Mesothelial cell of epicardium (in vitro differentiated cells): ENCODE measurements at regions not wholly inside any gene's neighbourhood (a gene's known extent, or its start where the extent isn't known, plus 50 kb on each side); places are given as distances from the start of the nearest gene placed in this dataset.

ENCODE experiments used
- DNase-seq, 2 experiments: peaks; one replicate each; pipeline ENCODE4 v3.0.0; 2021; ENCODE audit warnings: low spot score in 2 of 2; ENCODE audit not compliant: unreplicated experiment in 2 of 2
- H3K27ac Mint-ChIP-seq: 2 replicates; pipeline ENCODE4 v1.8.0; 2021; ENCODE audit warnings: mixed read lengths
- H3K27me3 Mint-ChIP-seq: 2 replicates; pipeline ENCODE4 v1.8.0; 2021; ENCODE audit warnings: low read depth, mixed read lengths
- H3K36me3 Mint-ChIP-seq: 2 replicates; pipeline ENCODE4 v1.8.0; 2021; ENCODE audit warnings: mixed read lengths
- H3K4me1 Mint-ChIP-seq: 2 replicates; pipeline ENCODE4 v1.8.0; 2021; ENCODE audit warnings: mixed read lengths
- H3K4me3 Mint-ChIP-seq: 2 replicates; pipeline ENCODE4 v1.8.0; 2021; ENCODE audit warnings: mild to moderate bottlenecking, moderate library complexity, mixed read lengths
- H3K9me3 Mint-ChIP-seq: 2 replicates; pipeline ENCODE4 v1.8.0; 2021; ENCODE audit warnings: mixed read lengths
- CTCF ChIP-seq: fragments of 200-600 bp; sonication (generic); IDR thresholded peaks from one replicate; pipeline ENCODE4 v1.5.0; 2021; ENCODE audit warnings: antibody characterized with exemption; ENCODE audit not compliant: unreplicated experiment

DNA sequence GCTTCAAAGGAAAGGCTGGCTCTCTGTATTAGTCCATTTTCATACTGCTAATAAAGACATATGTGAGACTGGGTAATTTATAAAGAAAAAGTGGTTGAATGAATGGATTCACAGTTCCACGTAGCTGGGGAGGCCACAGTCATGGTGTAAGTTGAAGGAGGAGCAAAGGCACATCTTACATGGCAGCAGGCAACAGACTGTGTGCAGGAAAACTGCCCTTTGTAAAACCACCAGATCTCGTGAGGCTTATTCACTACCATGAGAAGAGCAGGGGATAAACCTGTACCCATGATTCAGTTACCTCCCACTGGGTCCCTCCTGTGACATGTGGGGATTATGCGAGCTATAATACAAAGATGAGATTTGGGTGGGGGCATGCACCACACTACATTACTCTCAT is 1486.6 kb downstream of the PCDH7 start:
- TF ChIP-seq CTCF = no peak
- H3K4me1 Mint-ChIP-seq = no peaks in the 10 kb centered on the region
- H3K36me3 Mint-ChIP-seq = peaks cover 10% of the 10 kb centered on the region
- no peaks in the 10 kb centered on the region for H3K27me3 Mint-ChIP-seq
- H3K4me3 Mint-ChIP-seq = no peak overlapping the region
- peaks cover 47% of the 10 kb centered on the region for H3K9me3 Mint-ChIP-seq
- no peak overlapping the region for H3K27ac Mint-ChIP-seq
- no peak for DNase-seq

DNA sequence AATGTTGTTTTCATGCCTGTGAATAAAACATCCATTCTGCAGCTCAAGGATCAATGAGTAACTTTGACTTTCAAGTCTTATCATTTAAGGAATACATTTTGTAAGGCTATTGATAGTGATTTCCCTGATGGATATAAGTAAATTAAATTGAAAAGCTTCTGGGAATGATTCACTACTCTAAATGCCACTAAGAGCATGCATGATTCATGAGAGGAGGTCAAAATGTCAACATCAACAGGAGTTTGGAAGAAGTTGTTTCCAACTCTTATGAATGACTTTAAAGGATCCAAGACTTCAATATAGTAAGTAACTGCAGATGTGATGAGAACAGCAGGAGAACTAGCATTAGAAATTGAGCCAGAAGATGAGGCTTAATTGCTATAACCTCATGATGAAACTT is 1487.3 kb downstream of the PCDH7 start:
- H3K27me3 Mint-ChIP-seq = no peaks in the 10 kb centered on the region
- H3K9me3 Mint-ChIP-seq = peaks cover 47% of the 10 kb centered on the region
- H3K4me1 Mint-ChIP-seq = no peaks in the 10 kb centered on the region
- DNase-seq = no peak
- no peak overlapping the region for H3K4me3 Mint-ChIP-seq
- peaks cover 10% of the 10 kb centered on the region for H3K36me3 Mint-ChIP-seq
- TF ChIP-seq CTCF = no peak
- H3K27ac Mint-ChIP-seq = no peak overlapping the region

DNA sequence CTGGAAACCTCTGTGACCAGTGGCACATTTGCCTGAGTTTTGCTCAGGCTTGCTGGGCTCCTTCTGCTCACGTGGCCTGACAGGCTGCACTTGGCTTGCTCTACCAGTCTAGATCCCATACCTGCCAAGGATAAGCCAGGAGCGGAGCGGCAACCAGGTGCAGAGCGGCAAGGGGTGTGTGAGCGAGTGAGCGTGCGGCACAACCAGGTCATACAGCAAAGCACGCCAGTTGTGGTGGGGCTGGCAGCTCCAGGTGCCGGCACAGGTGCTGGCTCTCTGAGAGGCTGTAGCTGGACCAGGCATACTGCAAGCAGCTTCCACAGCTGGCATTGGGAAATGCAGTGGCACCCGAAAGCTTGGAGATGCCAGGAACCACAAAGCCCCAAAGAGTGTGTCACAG is 1495.1 kb downstream of the PCDH7 start:
- Mint-ChIP-seq H3K27me3 (no peaks in the 10 kb centered on the region), H3K4me3 (no peak overlapping the region), H3K36me3 (no peaks in the 10 kb centered on the region), H3K27ac (no peak overlapping the region), H3K9me3 (no peaks in the 10 kb centered on the region), H3K4me1 (no peaks in the 10 kb centered on the region)
- DNase-seq = no peak
- no peak for TF ChIP-seq CTCF

GRCh38 chr4:32216502-32216901 is 1496.3 kb downstream of the PCDH7 start:
- no peaks in the 10 kb centered on the region for H3K4me1 Mint-ChIP-seq
- H3K4me3 Mint-ChIP-seq = no peak overlapping the region
- peaks cover 5% of the 10 kb centered on the region for H3K9me3 Mint-ChIP-seq
- H3K27me3 Mint-ChIP-seq = no peaks in the 10 kb centered on the region
- H3K27ac Mint-ChIP-seq = no peak overlapping the region
- H3K36me3 Mint-ChIP-seq = no peaks in the 10 kb centered on the region
- TF ChIP-seq CTCF = no peak
- no peak for DNase-seq

GRCh38 chr4:32219306-32220075 is 1499.3 kb downstream of the PCDH7 start:
- Mint-ChIP-seq H3K9me3 (peaks cover 21% of the 10 kb centered on the region), H3K36me3 (peaks cover 2% of the 10 kb centered on the region), H3K27me3 (no peaks in the 10 kb centered on the region), H3K27ac (no peak overlapping the region), H3K4me1 (no peaks in the 10 kb centered on the region), H3K4me3 (no peak overlapping the region)
- DNase-seq = no peak
- no peak for TF ChIP-seq CTCF
